ENCODE measurements at regions not wholly inside any gene's neighbourhood (a gene's known extent, or its start where the extent isn't known, plus 50 kb on each side); places are given as distances from the start of the nearest gene placed in this dataset.

DNA sequence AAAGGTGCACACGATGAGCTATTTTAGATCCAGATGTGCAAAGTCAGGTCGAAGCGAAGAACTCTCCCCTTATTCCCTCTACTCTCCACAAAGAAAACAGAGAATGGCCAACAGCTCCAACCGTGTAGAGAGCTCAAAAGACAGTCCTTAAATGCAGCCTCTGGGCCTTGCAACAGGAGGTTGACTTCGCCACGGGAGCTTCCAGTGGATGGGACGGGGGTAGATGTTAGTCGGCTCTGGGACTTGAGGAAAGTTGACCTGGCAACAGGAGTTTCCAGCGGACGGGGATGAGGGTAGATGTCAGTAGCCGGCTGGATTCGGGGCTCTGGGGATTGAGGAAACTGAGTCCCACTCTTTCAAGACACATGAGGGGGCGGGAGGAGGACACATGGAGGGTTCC is 450.4 kb downstream of the BRD1 start:
- no peak for TF ChIP-seq EZH2phosphoT487 (conservative IDR thresholded peaks at IDR 0.05; ENCODE audit: low read length)
- TF ChIP-seq CTCF (IDR thresholded peaks at IDR 0.05; ENCODE audit: insufficient read depth, low read length, poor library complexity, severe bottlenecking) = no peak
